Peyer's patch (tissue), 4 donors: ENCODE measurements at regions not wholly inside any gene's neighbourhood (a gene's known extent, or its start where the extent isn't known, plus 50 kb on each side); places are given as distances from the start of the nearest gene placed in this dataset.

ENCODE experiments used
- DNase-seq, 3 donors: peaks; one replicate each; pipeline ENCODE4 v3.0.0-alpha.2; 2017 to 2019
- H3K27ac ChIP-seq, 4 donors: fragments of 200-600 bp; sonication (generic); one replicate each; pipeline ENCODE4 v1.5.1; 2016 to 2019
- H3K27me3 ChIP-seq, 2 donors: fragments of 200-600 bp; sonication (generic); one replicate each; pipeline ENCODE4 v1.5.1; 2019
- H3K36me3 ChIP-seq, 3 donors: fragments of 200-600 bp; sonication (generic); one replicate each; pipeline ENCODE4 v1.5.1; 2016 to 2019
- H3K4me1 ChIP-seq, 4 donors: fragments of 200-600 bp; sonication (generic); one replicate each; pipeline ENCODE4 v1.5.1; 2016 to 2019
- H3K4me3 ChIP-seq, 4 donors: fragments of 200-600 bp; sonication (generic); 1 replicate in 3 of 4; 2 replicates in 1 of 4; pipeline ENCODE4 v1.5.1; 2016 to 2019; ENCODE audit warnings: mild to moderate bottlenecking in 1 of 4
- H3K9me3 ChIP-seq, 4 donors: fragments of 200-600 bp; sonication (generic); one replicate each; pipeline ENCODE4 v1.5.1; 2016 to 2019; ENCODE audit warnings: mild to moderate bottlenecking in 1 of 4
- CTCF ChIP-seq, 6 experiments: fragments of 450-650 bp in 4 of 6; fragments of 200-600 bp in 2 of 6; sonication (generic) in 1 of 6; IDR thresholded peaks; one replicate each; pipeline ENCODE4 v1.5.1; 2017 to 2019; ENCODE audit warnings: antibody characterized with exemption in 6 of 6, mild to moderate bottlenecking in 3 of 6, moderate library complexity in 1 of 6
- POLR2A ChIP-seq, 2 donors: fragments of 450-650 bp; IDR thresholded peaks; one replicate each; pipeline ENCODE4 v1.5.1; 2017; ENCODE audit warnings: antibody characterized with exemption in 2 of 2, mild to moderate bottlenecking in 2 of 2, moderate library complexity in 2 of 2

GRCh38 chr13:63370101-63370500 is 1954.5 kb upstream of the PCDH20 start:
- TF ChIP-seq CTCF (IDR thresholded peaks at IDR 0.05) (no peak), POLR2A (IDR thresholded peaks at IDR 0.05) (no peak)
- H3K9me3 ChIP-seq, result peaks cover 0 to 3% (median 0%) of the 10 kb centered on the region in 4 donors
- no peaks in the 10 kb centered on the region for H3K27me3 ChIP-seq
- no peak overlapping the region for H3K27ac ChIP-seq
- H3K4me1 ChIP-seq, result no peaks in the 10 kb centered on the region
- no peak overlapping the region for H3K4me3 ChIP-seq
- H3K36me3 ChIP-seq, result no peaks in the 10 kb centered on the region
- no peak for DNase-seq

GRCh38 chr13:63367522-63368198 is 1952.0 kb upstream of the PCDH20 start:
- DNase-seq, result no peak
- TF ChIP-seq POLR2A (IDR thresholded peaks at IDR 0.05), result no peak
- no peak for TF ChIP-seq CTCF (IDR thresholded peaks at IDR 0.05)
- peaks cover 0 to 3% (median 0%) of the 10 kb centered on the region in 4 donors for H3K9me3 ChIP-seq
- no peak overlapping the region for H3K4me3 ChIP-seq
- H3K36me3 ChIP-seq, result no peaks in the 10 kb centered on the region
- H3K27me3 ChIP-seq, result no peaks in the 10 kb centered on the region
- H3K27ac ChIP-seq, result no peak overlapping the region
- no peaks in the 10 kb centered on the region for H3K4me1 ChIP-seq

GRCh38 chr13:63364159-63364558 is 1948.5 kb upstream of the PCDH20 start:
- no peak overlapping the region for H3K4me3 ChIP-seq
- no peak overlapping the region for H3K27ac ChIP-seq
- TF ChIP-seq POLR2A (IDR thresholded peaks at IDR 0.05) (no peak), CTCF (IDR thresholded peaks at IDR 0.05) (no peak)
- peaks cover 0 to 3% (median 0%) of the 10 kb centered on the region in 4 donors for H3K9me3 ChIP-seq
- H3K36me3 ChIP-seq, result no peaks in the 10 kb centered on the region
- no peaks in the 10 kb centered on the region for H3K4me1 ChIP-seq
- DNase-seq, result no peak
- no peaks in the 10 kb centered on the region for H3K27me3 ChIP-seq

GRCh38 chr13:63351533-63351932 is 1935.9 kb upstream of the PCDH20 start:
- no peak overlapping the region for H3K4me3 ChIP-seq
- no peaks in the 10 kb centered on the region for H3K4me1 ChIP-seq
- H3K9me3 ChIP-seq, result peaks cover 0 to 5% (median 0%) of the 10 kb centered on the region in 4 donors
- no peaks in the 10 kb centered on the region for H3K27me3 ChIP-seq
- no peak overlapping the region for H3K27ac ChIP-seq
- TF ChIP-seq CTCF (IDR thresholded peaks at IDR 0.05) (no peak), POLR2A (IDR thresholded peaks at IDR 0.05) (no peak)
- DNase-seq, result no peak
- H3K36me3 ChIP-seq, result no peaks in the 10 kb centered on the region

GRCh38 chr13:63351081-63351480 is 1935.4 kb upstream of the PCDH20 start:
- no peaks in the 10 kb centered on the region for H3K27me3 ChIP-seq
- H3K4me1 ChIP-seq, result no peaks in the 10 kb centered on the region
- H3K4me3 ChIP-seq, result no peak overlapping the region
- TF ChIP-seq POLR2A (IDR thresholded peaks at IDR 0.05), result no peak
- no peak for TF ChIP-seq CTCF (IDR thresholded peaks at IDR 0.05)
- no peak for DNase-seq
- no peak overlapping the region for H3K27ac ChIP-seq
- no peaks in the 10 kb centered on the region for H3K36me3 ChIP-seq
- H3K9me3 ChIP-seq, result peaks cover 0 to 5% (median 0%) of the 10 kb centered on the region in 4 donors
